HG02943 (cell line): ENCODE measurements at regions not wholly inside any gene's neighbourhood (a gene's known extent, or its start where the extent isn't known, plus 50 kb on each side); places are given as distances from the start of the nearest gene placed in this dataset.
"Not testable (repeated sequence)": the region's sequence is repeated elsewhere in the genome, so short reads cannot be mapped to it uniquely, and the experiment has no call there.

Source experiments
- ATAC-seq: cut with Tn5 transposase; IDR thresholded peaks from one replicate; pipeline ENCODE4 v1.9.1; 2021; ENCODE audit warnings: mild to moderate bottlenecking, low read depth, moderate library complexity; ENCODE audit not compliant: unreplicated experiment

GRCh38 chr2:190005513-190005912, 57.0 kb downstream of the MSTN start:
- no peak for ATAC-seq

- ATAC-seq: no peak
Observed at GRCh38 chr2:189999661-190000060, 62.9 kb downstream of the MSTN start.

DNA sequence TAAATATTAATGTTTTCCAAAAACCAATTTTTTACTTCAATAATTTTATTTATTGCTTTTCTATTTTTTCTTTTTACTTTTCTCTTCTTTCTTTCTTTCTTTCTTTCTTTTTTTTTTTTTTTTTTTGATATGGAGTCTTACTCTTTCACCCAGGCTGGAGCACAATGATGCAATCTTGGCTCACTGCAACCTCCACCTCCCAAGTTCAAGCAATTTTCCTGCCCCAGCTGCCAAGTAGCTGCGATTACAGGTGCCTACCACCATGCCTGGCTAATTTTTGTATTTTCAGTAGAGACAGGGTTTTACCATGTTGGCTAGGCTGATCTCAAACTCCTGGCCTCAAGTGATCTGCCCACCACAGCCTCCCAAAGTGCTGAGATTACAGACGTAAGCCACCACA, 63.9 kb downstream of the MSTN start:
- ATAC-seq: not testable (repeated sequence)

GRCh38 chr2:189997016-189997415, 65.5 kb downstream of the MSTN start:
- no peak for ATAC-seq

DNA sequence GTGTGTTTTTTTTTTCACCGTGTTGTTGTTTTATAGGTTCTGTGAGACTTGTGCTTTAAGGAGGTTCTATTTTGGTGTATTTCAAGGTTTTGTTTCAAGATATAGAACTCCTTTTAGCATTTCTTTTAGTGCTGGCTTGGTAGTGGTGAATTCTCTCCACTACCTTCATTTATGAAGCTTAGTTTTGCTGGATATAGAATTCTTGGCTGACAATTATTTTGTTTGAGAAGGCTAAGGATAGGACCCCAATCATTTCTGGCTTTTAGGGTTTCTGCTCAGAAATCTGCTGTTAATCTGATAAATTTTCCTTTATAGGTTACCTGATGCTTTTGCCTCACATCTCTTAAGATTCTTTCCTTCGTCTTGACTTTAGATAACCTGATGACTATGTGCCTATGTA, 66.8 kb downstream of the MSTN start:
- ATAC-seq: no peak

DNA sequence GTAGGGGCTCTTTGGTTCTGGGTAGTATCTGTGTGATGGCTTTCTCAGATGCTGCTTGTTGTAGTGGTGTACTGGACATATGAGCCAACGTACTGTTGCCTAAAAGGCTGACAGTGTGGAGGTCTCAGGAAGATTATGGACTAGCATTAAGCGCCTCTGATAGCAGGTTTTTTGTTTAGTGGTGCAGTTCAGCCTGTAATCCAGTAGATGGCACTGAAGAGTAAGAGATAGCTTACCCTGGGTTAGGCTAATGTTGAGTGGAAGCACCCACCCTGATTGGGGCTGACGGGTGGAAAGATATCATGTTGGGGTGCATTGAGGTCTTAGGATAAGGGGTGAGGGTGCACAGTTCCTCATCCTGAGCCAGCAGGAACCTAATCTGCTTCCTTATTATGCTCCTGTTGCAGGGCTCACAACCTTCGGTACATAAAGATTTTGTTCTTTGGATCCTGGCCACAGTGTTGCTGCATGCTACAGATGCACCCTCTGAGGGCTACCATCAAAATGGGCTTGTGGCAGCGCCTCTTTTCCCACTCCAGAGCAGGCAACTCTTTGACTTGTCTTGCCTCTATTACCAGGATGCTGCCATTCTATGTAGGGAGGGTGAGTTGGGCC, 79.6 kb downstream of the MSTN start:
- ATAC-seq: no peak

- no peak for ATAC-seq
Observed at GRCh38 chr2:189982087-189982486, 80.4 kb downstream of the MSTN start.

DNA sequence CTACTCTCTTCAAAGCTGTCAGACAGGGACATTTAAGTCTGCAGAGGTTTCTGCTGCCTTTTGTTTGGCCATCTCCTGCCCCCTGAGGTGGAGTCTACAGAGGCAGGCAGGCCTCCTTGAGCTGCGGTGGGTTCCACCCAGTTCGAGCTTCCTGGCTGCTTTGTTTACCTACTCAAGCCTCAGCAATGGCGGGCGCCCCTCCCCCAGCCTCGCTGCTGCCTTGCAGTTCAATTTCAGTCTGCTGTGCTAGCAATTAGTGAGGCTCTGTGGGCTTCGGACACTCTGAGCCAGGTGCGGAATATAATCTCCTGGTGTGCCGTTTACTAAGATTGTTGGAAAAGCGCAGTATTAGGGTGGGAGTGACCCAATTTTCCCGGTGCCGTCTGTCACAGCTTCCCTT, 86.0 kb downstream of the MSTN start:
- not testable (repeated sequence) for ATAC-seq

GRCh38 chr2:189960346-189960745, 102.2 kb downstream of the MSTN start:
- no peak for ATAC-seq

- no peak for ATAC-seq
Observed at GRCh38 chr2:189959450-189959849, 103.1 kb downstream of the MSTN start.

- peak; percentile 54 for ATAC-seq
Observed at GRCh38 chr2:189954989-189955388, 107.5 kb downstream of the MSTN start.

- ATAC-seq: peak; percentile 83
Observed at GRCh38 chr2:189952536-189953109, 109.9 kb downstream of the MSTN start.

DNA sequence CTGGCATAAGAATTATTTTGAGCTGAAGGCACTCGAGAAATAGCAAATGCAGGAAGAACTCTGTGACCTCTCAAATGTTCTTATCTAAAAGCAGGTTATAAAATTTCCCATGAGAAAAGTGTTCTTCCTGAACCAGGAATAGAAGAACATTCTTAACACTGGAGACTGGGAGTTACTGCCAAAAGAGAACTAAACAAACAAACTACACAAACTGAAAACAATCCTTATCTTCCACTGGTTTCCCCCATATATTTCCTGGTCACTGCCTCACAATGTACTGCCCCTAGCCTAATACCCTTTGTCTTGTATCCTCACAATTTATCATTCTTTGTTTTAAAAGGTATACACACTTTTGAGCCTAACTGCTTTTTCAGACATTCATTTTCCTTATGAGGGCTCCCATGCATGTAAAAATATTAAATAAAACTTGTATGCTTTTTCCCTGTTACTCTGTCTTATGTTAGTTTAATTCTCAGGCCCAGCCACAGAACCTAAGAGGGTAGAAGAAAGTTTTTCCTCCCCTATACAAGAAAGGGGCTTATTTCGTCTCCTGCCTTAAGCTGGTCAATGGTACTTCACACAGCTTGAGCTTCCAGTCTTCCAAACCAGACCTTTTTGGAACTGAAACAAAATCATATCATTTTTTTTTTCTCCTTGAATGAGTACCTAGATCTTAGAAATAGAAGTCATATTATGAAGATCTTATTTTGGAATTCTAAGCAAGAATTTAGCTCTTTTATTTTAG, 110.6 kb downstream of the MSTN start:
- peak; percentile 6 for ATAC-seq

GRCh38 chr2:189943009-189943408, 119.5 kb downstream of the MSTN start:
- no peak for ATAC-seq

DNA sequence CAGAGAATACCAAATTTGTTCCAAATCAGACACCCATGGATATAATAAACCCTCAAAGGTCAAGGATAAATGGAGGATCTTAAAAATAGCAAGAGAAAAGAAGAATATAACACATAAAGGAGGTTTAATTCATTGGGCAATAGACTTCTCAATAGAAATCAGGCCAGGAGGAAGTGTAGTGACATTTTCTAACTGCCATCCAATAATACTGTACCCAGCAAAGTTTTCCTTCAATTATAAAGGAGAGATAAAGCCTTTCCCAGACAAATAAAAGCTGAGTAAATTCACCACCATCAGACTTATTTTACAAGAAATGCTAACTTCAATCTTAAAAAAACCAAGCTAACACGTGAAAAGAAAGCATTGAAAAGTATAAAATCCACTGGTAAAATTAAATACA, 121.6 kb downstream of the MSTN start:
- ATAC-seq: no peak

DNA sequence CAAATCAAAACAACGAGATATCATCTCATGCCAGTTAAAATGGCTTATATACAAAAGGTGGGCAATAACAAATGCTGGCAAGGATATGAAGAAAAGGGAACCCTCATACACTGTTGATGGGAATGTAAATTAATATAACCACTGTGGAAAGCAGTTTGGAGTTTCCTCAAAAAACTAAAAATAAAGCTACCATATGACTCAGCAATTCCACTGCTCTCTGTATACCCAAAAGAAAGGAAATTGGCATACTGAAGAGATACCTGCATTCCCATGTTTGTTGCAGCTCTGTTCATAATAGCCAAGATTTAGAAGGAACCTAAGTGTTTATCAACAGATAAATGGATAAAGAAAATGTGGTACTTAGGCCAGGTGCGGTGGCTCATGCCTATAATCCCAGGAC, 124.8 kb downstream of the MSTN start:
- ATAC-seq: no peak

DNA sequence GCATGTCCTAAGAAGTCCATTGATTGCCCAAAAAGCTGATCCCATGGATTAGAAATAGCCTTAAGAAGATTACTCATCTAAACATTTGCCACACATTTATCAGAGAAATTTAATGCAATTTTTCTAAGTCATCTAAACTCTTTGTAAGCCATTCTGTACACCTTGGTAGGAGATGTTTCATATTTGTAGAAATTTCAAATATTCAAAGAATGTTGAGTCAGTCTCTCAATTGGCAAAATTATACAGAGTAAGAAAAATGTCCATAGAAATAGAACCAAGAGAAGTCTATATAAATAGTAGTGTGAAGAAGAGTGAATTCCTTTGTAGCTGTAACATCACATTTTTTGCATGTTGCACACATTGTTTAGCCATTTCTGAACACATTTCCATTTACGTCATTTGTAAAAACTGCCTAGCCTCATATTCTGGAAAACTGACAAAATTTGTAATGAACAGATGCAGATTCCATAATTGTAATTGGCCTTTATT, 128.6 kb downstream of the MSTN start:
- ATAC-seq: no peak

- peak; percentile 88 for ATAC-seq
Observed at GRCh38 chr2:189933041-189933440, 129.5 kb downstream of the MSTN start.

- no peak for ATAC-seq
Observed at GRCh38 chr2:189927823-189928222, 134.7 kb downstream of the MSTN start.
